ENCODE measurements at regions not wholly inside any gene's neighbourhood (a gene's known extent, or its start where the extent isn't known, plus 50 kb on each side); places are given as distances from the start of the nearest gene placed in this dataset.

GRCh38 chr11:122441666-122442035 is 213.9 kb upstream of the UBASH3B start:
- TF ChIP-seq CEBPB (IDR thresholded peaks at IDR 0.05; ENCODE audit: low read depth, low read length), result no peak
- TF ChIP-seq, protein P1, sequence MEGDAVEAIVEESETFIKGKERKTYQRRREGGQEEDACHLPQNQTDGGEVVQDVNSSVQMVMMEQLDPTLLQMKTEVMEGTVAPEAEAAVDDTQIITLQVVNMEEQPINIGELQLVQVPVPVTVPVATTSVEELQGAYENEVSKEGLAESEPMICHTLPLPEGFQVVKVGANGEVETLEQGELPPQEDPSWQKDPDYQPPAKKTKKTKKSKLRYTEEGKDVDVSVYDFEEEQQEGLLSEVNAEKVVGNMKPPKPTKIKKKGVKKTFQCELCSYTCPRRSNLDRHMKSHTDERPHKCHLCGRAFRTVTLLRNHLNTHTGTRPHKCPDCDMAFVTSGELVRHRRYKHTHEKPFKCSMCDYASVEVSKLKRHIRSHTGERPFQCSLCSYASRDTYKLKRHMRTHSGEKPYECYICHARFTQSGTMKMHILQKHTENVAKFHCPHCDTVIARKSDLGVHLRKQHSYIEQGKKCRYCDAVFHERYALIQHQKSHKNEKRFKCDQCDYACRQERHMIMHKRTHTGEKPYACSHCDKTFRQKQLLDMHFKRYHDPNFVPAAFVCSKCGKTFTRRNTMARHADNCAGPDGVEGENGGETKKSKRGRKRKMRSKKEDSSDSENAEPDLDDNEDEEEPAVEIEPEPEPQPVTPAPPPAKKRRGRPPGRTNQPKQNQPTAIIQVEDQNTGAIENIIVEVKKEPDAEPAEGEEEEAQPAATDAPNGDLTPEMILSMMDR (IDR thresholded peaks at IDR 0.05; ENCODE audit: control extremely low read depth in 1 of 3, insufficient read depth in 1 of 3, low read depth in 1 of 3, low read length in 3 of 3), result no peak
- TF ChIP-seq JUN (IDR thresholded peaks at IDR 0.05; ENCODE audit: low read depth, low read length), result no peak
- no peak for TF ChIP-seq EP300 (IDR thresholded peaks at IDR 0.05; ENCODE audit: borderline replicate concordance in 1 of 2, low read depth in 2 of 2, low read length in 2 of 2)
- no peak for TF ChIP-seq POLR2A (IDR thresholded peaks at IDR 0.05; ENCODE audit: control extremely low read depth in 1 of 2, low read depth in 2 of 2, low read length in 2 of 2)
- no peak for TF ChIP-seq EZH2 (IDR thresholded peaks at IDR 0.05; ENCODE audit: low read depth, low read length, severe bottlenecking)
- no peak for TF ChIP-seq ZNF274 (IDR thresholded peaks at IDR 0.05; ENCODE audit: borderline replicate concordance, extremely low read depth, low read length)

All from H1 (cell line).